ENCODE measurements at regions not wholly inside any gene's neighbourhood (a gene's known extent, or its start where the extent isn't known, plus 50 kb on each side); places are given as distances from the start of the nearest gene placed in this dataset.

- H3K9me3 Mint-ChIP-seq: peaks cover 0 to 5% (median 1%) of the 10 kb centered on the region in 7 donors
- H3K4me2 ChIP-seq (replicated peaks; ENCODE audit: extremely low read depth, low read length, poor library complexity, severe bottlenecking): no peak overlapping the region
- H4K20me1 ChIP-seq (ENCODE audit: insufficient read depth, low read length): no peaks in the 10 kb centered on the region
- H3K9me3 ChIP-seq (replicated peaks in 1 of 2; ENCODE audit: control insufficient read depth in 1 of 2, insufficient read depth in 1 of 2, low read length in 2 of 2): no peaks in the 10 kb centered on the region
- H3K27me3 Mint-ChIP-seq (ENCODE audit: low read depth in 3 of 3): no peaks in the 10 kb centered on the region
- H3K4me1 ChIP-seq (ENCODE audit: control insufficient read depth in 1 of 2, insufficient read depth in 2 of 2, low read length in 2 of 2): peaks cover 0 to 1% of the 10 kb centered on the region in 2 donors
- no peak for DNase-seq
- H3K4me1 Mint-ChIP-seq: peaks cover 2% of the 10 kb centered on the region
- intact Hi-C loops (cut with micrococcal nuclease): no loop called here
- H3K36me3 Mint-ChIP-seq: no peaks in the 10 kb centered on the region
- no peak overlapping the region for H3K4me3 Mint-ChIP-seq
- no peak overlapping the region for H3K27ac ChIP-seq (ENCODE audit: low read depth in 1 of 2, low read length in 2 of 2)
- TF ChIP-seq CTCF (IDR thresholded peaks at IDR 0.05): no peak
- H3K36me3 ChIP-seq (replicated peaks in 1 of 2; ENCODE audit: control insufficient read depth in 1 of 2, insufficient read depth in 2 of 2, low read length in 2 of 2): no peaks in the 10 kb centered on the region
- H3K27me3 ChIP-seq (ENCODE audit: control insufficient read depth in 2 of 2, insufficient read depth in 2 of 2, low read length in 2 of 2): no peaks in the 10 kb centered on the region
- no peak overlapping the region for H3K4me3 ChIP-seq (replicated peaks in 1 of 3; ENCODE audit: low read depth in 2 of 3, low read length in 3 of 3)
- no peak overlapping the region for H3K9ac ChIP-seq (ENCODE audit: insufficient read depth, low read length, poor library complexity, severe bottlenecking)
- no peaks in the 10 kb centered on the region for H3K79me2 ChIP-seq (ENCODE audit: insufficient read depth, low read length)
- H3K27ac Mint-ChIP-seq: no peak overlapping the region
- WGBS (ENCODE audit: insufficient coverage): 70% methylated on average over 1 of the region's 2 CpGs
- H2AFZ ChIP-seq (ENCODE audit: insufficient read depth, low read depth, low read length, poor library complexity, severe bottlenecking): no peak overlapping the region
Observed at GRCh38 chr2:122743021-122743675, 987.7 kb downstream of the TSN start.

GRCh38 chr2:122745603-122746002, 990.2 kb downstream of the TSN start:
- Mint-ChIP-seq H3K4me3 (no peak overlapping the region), H3K9me3 (peaks cover 0 to 5% (median 1%) of the 10 kb centered on the region in 7 donors), H3K27ac (peak overlapping the region in 2 of 7 donors; percentile 24 to 58), H3K27me3 (ENCODE audit: low read depth in 3 of 3) (no peaks in the 10 kb centered on the region), H3K4me1 (peaks cover 2% of the 10 kb centered on the region), H3K36me3 (no peaks in the 10 kb centered on the region)
- H3K4me1 ChIP-seq (ENCODE audit: control insufficient read depth in 1 of 2, insufficient read depth in 2 of 2, low read length in 2 of 2): no peaks in the 10 kb centered on the region
- no peak overlapping the region for H2AFZ ChIP-seq (ENCODE audit: insufficient read depth, low read depth, low read length, poor library complexity, severe bottlenecking)
- no peak for TF ChIP-seq CTCF (IDR thresholded peaks at IDR 0.05)
- H3K9me3 ChIP-seq (replicated peaks in 1 of 2; ENCODE audit: control insufficient read depth in 1 of 2, insufficient read depth in 1 of 2, low read length in 2 of 2): no peaks in the 10 kb centered on the region
- H3K79me2 ChIP-seq (ENCODE audit: insufficient read depth, low read length): no peaks in the 10 kb centered on the region
- H3K36me3 ChIP-seq (replicated peaks in 1 of 2; ENCODE audit: control insufficient read depth in 1 of 2, insufficient read depth in 2 of 2, low read length in 2 of 2): no peaks in the 10 kb centered on the region
- no peak overlapping the region for H3K4me2 ChIP-seq (replicated peaks; ENCODE audit: extremely low read depth, low read length, poor library complexity, severe bottlenecking)
- H3K27ac ChIP-seq (ENCODE audit: low read depth in 1 of 2, low read length in 2 of 2): no peak overlapping the region
- no peak overlapping the region for H3K9ac ChIP-seq (ENCODE audit: insufficient read depth, low read length, poor library complexity, severe bottlenecking)
- H3K27me3 ChIP-seq (ENCODE audit: control insufficient read depth in 2 of 2, insufficient read depth in 2 of 2, low read length in 2 of 2): no peaks in the 10 kb centered on the region
- no peak overlapping the region for H3K4me3 ChIP-seq (replicated peaks in 1 of 3; ENCODE audit: low read depth in 2 of 3, low read length in 3 of 3)
- no CpG with 5 or more reads among the region's 4 CpGs for WGBS (ENCODE audit: insufficient coverage)
- DNase-seq: no peak
- intact Hi-C loops (cut with micrococcal nuclease): no loop called here
- H4K20me1 ChIP-seq (ENCODE audit: insufficient read depth, low read length): no peaks in the 10 kb centered on the region
